Neural progenitor cell (in vitro differentiated cells): ENCODE measurements at regions not wholly inside any gene's neighbourhood (a gene's known extent, or its start where the extent isn't known, plus 50 kb on each side); places are given as distances from the start of the nearest gene placed in this dataset.

Experiments used
- EZH2 ChIP-seq: fragments of 200-600 bp; sonication (generic); IDR thresholded peaks from 2 replicates; pipeline ENCODE4 v1.6.1; 2017; ENCODE audit warnings: antibody characterized with exemption, mild to moderate bottlenecking, moderate library complexity
- TF ChIP-seq, protein P1 (sequence below): fragments of 200-600 bp; sonication (generic); IDR thresholded peaks from 2 replicates; pipeline ENCODE4 v1.5.1; 2017; ENCODE audit warnings: antibody characterized with exemption, mild to moderate bottlenecking

DNA sequence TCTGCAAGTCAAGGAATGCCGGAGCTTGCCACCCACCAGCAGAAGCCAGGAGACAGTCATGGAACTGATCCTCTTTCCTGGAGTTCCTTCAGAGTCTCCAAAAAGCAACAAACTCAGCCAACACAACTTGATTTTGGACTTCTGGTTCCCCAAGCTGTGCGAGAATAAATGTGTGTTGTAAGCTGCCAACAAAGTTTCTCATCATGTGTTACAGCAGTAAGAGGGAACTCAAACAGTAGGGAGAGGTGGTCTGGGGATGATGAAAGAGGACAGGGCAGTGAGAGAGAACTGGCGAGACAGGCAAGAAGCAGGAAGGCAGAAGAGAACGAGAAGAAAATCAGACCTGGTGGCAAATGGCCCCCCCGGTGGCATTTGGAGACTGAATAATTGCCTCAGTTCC lies 204.9 kb downstream of the MAF start:
- TF ChIP-seq, protein P1, sequence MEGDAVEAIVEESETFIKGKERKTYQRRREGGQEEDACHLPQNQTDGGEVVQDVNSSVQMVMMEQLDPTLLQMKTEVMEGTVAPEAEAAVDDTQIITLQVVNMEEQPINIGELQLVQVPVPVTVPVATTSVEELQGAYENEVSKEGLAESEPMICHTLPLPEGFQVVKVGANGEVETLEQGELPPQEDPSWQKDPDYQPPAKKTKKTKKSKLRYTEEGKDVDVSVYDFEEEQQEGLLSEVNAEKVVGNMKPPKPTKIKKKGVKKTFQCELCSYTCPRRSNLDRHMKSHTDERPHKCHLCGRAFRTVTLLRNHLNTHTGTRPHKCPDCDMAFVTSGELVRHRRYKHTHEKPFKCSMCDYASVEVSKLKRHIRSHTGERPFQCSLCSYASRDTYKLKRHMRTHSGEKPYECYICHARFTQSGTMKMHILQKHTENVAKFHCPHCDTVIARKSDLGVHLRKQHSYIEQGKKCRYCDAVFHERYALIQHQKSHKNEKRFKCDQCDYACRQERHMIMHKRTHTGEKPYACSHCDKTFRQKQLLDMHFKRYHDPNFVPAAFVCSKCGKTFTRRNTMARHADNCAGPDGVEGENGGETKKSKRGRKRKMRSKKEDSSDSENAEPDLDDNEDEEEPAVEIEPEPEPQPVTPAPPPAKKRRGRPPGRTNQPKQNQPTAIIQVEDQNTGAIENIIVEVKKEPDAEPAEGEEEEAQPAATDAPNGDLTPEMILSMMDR: no peak
- TF ChIP-seq EZH2: no peak
